ENCODE measurements at regions not wholly inside any gene's neighbourhood (a gene's known extent, or its start where the extent isn't known, plus 50 kb on each side); places are given as distances from the start of the nearest gene placed in this dataset.

- DNase-seq (ENCODE audit: extremely low spot score): no peak
- WGBS: 51% methylated on average over 8 of the region's 8 CpGs
- intact Hi-C loops (cut with DNase I): loop anchor here (5.0 kb wide), 1 partner anchor 66 kb away; no protein-coding TSS in a partner anchor
- Histone ChIP-seq H3K4me3 (peak overlapping the region in 1 of 4 donors; percentile 1), H3K27me3 (no peaks in the 10 kb centered on the region), H3K36me3 (no peaks in the 10 kb centered on the region), H3K27ac (replicated peaks in 1 of 4) (peak overlapping the region; percentile 79 to 82 (median 80)), H3K9me3 (no peaks in the 10 kb centered on the region), H3K4me1 (peaks cover 74 to 97% (median 92%) of the 10 kb centered on the region in 4 donors)
- peak in 1 of 2 donors; percentile 9 for TF ChIP-seq POLR2AphosphoS5 (IDR thresholded peaks at IDR 0.05)
- TF ChIP-seq CTCF (IDR thresholded peaks at IDR 0.05): no peak
Observed at GRCh38 chr4:41428601-41429279, 109.2 kb upstream of the LIMCH1 start.

- intact Hi-C loops (cut with DNase I): loop anchor here (5.0 kb wide), 1 partner anchor 67 kb away; no protein-coding TSS in a partner anchor
Observed at GRCh38 chr4:41429280-41429669, 108.7 kb upstream of the LIMCH1 start.

GRCh38 chr4:41430792-41431191 is 107.2 kb upstream of the LIMCH1 start:
- Histone ChIP-seq H3K9me3 (no peaks in the 10 kb centered on the region), H3K27me3 (no peaks in the 10 kb centered on the region), H3K36me3 (no peaks in the 10 kb centered on the region), H3K4me3 (no peak overlapping the region), H3K27ac (replicated peaks in 1 of 4) (peak overlapping the region; percentile 38 to 82 (median 80)), H3K4me1 (peaks cover 65 to 87% (median 80%) of the 10 kb centered on the region in 4 donors)
- no peak for DNase-seq (ENCODE audit: extremely low spot score)
- WGBS: 43% methylated on average over 1 of the region's 1 CpG
- intact Hi-C loops (cut with DNase I): no loop called here
- no peak for TF ChIP-seq POLR2A (IDR thresholded peaks at IDR 0.05; ENCODE audit: low read depth)
- peak; percentile 14 to 44 for TF ChIP-seq POLR2AphosphoS5 (IDR thresholded peaks at IDR 0.05)

More at GRCh38 chr4:41429280-41429669, 108.7 kb upstream of the LIMCH1 start:
- peak in 1 of 2 donors; percentile 55 for TF ChIP-seq POLR2AphosphoS5 (IDR thresholded peaks at IDR 0.05)
- no peak for TF ChIP-seq POLR2A (IDR thresholded peaks at IDR 0.05; ENCODE audit: low read depth)
- TF ChIP-seq CTCF (IDR thresholded peaks at IDR 0.05): no peak
- peak; percentile 22 for TF ChIP-seq EP300 (IDR thresholded peaks at IDR 0.05)
- Histone ChIP-seq H3K27ac (replicated peaks in 1 of 4) (peak overlapping the region; percentile 79 to 82 (median 80)), H3K4me3 (no peak overlapping the region), H3K36me3 (no peaks in the 10 kb centered on the region), H3K9me3 (no peaks in the 10 kb centered on the region), H3K4me1 (peaks cover 77 to 98% (median 92%) of the 10 kb centered on the region in 4 donors), H3K27me3 (no peaks in the 10 kb centered on the region)
- WGBS: 54% methylated on average over 5 of the region's 5 CpGs
- no peak for DNase-seq (ENCODE audit: extremely low spot score)

- DNase-seq (ENCODE audit: extremely low spot score): no peak
- intact Hi-C loops (cut with DNase I): no loop called here
- WGBS: 58% methylated on average over 1 of the region's 1 CpG
- Histone ChIP-seq H3K4me1 (peaks cover 67 to 88% (median 81%) of the 10 kb centered on the region in 4 donors), H3K27me3 (no peaks in the 10 kb centered on the region), H3K4me3 (no peak overlapping the region), H3K27ac (replicated peaks in 1 of 4) (peak overlapping the region; percentile 38 to 82 (median 80)), H3K36me3 (no peaks in the 10 kb centered on the region), H3K9me3 (no peaks in the 10 kb centered on the region)
- no peak for TF ChIP-seq EP300 (IDR thresholded peaks at IDR 0.05)
- no peak for TF ChIP-seq CTCF (IDR thresholded peaks at IDR 0.05)
- no peak for TF ChIP-seq POLR2A (IDR thresholded peaks at IDR 0.05; ENCODE audit: low read depth)
- TF ChIP-seq POLR2AphosphoS5 (IDR thresholded peaks at IDR 0.05): no peak
Observed at GRCh38 chr4:41431276-41431675, 106.7 kb upstream of the LIMCH1 start.

GRCh38 chr4:41432219-41432618 is 105.7 kb upstream of the LIMCH1 start:
- H3K27me3 ChIP-seq: no peaks in the 10 kb centered on the region
- no peaks in the 10 kb centered on the region for H3K36me3 ChIP-seq
- H3K4me3 ChIP-seq: no peak overlapping the region
- 53% methylated on average over 2 of the region's 2 CpGs for WGBS
- peaks cover 64 to 88% (median 81%) of the 10 kb centered on the region in 4 donors for H3K4me1 ChIP-seq
- TF ChIP-seq POLR2A (IDR thresholded peaks at IDR 0.05; ENCODE audit: low read depth) (no peak), CTCF (IDR thresholded peaks at IDR 0.05) (no peak), POLR2AphosphoS5 (IDR thresholded peaks at IDR 0.05) (no peak), EP300 (IDR thresholded peaks at IDR 0.05) (no peak)
- H3K9me3 ChIP-seq: no peaks in the 10 kb centered on the region
- H3K27ac ChIP-seq (replicated peaks in 1 of 4): peak overlapping the region; percentile 38 to 82 (median 80)
- no peak for DNase-seq (ENCODE audit: extremely low spot score)
- intact Hi-C loops (cut with DNase I): no loop called here

Measured in esophagus muscularis mucosa (tissue), 4 donors.